Retina (tissue), 1 donor: ENCODE measurements at regions not wholly inside any gene's neighbourhood (a gene's known extent, or its start where the extent isn't known, plus 50 kb on each side); places are given as distances from the start of the nearest gene placed in this dataset.
A peak's percentile ranks its signal among the peaks of the same experiment; 100 is the strongest.

Experiments used
- DNase-seq: peaks from one replicate; pipeline ENCODE4 v3.0.0-alpha.2; 2016

- no peak for DNase-seq
These were observed 83.6 kb upstream of the DIO3 start for GRCh38 chr14:101477648-101478047.

GRCh38 chr14:101478096-101478495, 83.2 kb upstream of the DIO3 start:
- no peak for DNase-seq

- DNase-seq, result no peak
These were observed 82.4 kb upstream of the DIO3 start for GRCh38 chr14:101478796-101479410.

GRCh38 chr14:101480022-101480746, 81.1 kb upstream of the DIO3 start:
- DNase-seq, result no peak

- DNase-seq, result peak; percentile 85
These were observed 80.4 kb upstream of the DIO3 start for GRCh38 chr14:101480747-101481530.

GRCh38 chr14:101481557-101481956, 79.7 kb upstream of the DIO3 start:
- DNase-seq, result no peak

- no peak for DNase-seq
These were observed 79.2 kb upstream of the DIO3 start for GRCh38 chr14:101482066-101482465.

GRCh38 chr14:101483829-101484228, 77.5 kb upstream of the DIO3 start:
- no peak for DNase-seq

GRCh38 chr14:101489092-101489760, 72.1 kb upstream of the DIO3 start:
- DNase-seq, result no peak

GRCh38 chr14:101490771-101491170, 70.5 kb upstream of the DIO3 start:
- DNase-seq, result no peak

GRCh38 chr14:101491841-101492240, 69.5 kb upstream of the DIO3 start:
- DNase-seq, result no peak

- DNase-seq, result no peak
These were observed 68.6 kb upstream of the DIO3 start for GRCh38 chr14:101492716-101493115.

GRCh38 chr14:101494826-101495225, 66.5 kb upstream of the DIO3 start:
- no peak for DNase-seq

- no peak for DNase-seq
These were observed 66.0 kb upstream of the DIO3 start for GRCh38 chr14:101495284-101495683.

- peak; percentile 78 for DNase-seq
These were observed 65.2 kb upstream of the DIO3 start for GRCh38 chr14:101495827-101496775.

GRCh38 chr14:101496776-101497683, 64.3 kb upstream of the DIO3 start:
- no peak for DNase-seq

GRCh38 chr14:101497684-101498525, 63.4 kb upstream of the DIO3 start:
- DNase-seq, result no peak

- no peak for DNase-seq
These were observed 62.8 kb upstream of the DIO3 start for GRCh38 chr14:101498526-101498860.

GRCh38 chr14:101499080-101499479, 62.2 kb upstream of the DIO3 start:
- no peak for DNase-seq

GRCh38 chr14:101499513-101499912, 61.8 kb upstream of the DIO3 start:
- DNase-seq, result no peak
